Left kidney (tissue), 1 donor: ENCODE measurements at regions not wholly inside any gene's neighbourhood (a gene's known extent, or its start where the extent isn't known, plus 50 kb on each side); places are given as distances from the start of the nearest gene placed in this dataset.
"Not testable (repeated sequence)": the region's sequence is repeated elsewhere in the genome, so short reads cannot be mapped to it uniquely, and the experiment has no call there.

Experiments
- DNase-seq: peaks from one replicate; pipeline ENCODE4 v3.0.0-alpha.2; 2013

DNA sequence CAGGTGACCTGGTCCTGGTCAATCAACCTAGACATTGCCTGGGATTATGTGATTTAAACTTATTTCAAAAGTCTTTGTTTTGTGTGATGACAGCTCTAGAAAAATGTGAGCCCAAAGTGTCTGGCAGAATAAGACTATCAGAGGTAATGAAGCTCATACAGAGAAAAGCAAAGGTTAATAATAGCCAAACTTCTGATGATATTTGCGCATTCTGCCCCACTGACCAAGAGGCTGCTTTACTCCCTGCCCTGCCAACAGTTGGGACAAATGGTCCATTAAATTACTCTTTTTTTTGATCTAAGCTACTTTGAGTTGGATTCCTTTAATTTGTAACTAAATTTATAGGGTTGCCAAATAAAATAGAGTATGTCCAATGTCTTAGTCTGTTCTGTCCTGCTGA lies 911.2 kb downstream of the MCTP2 start:
- DNase-seq: no peak

DNA sequence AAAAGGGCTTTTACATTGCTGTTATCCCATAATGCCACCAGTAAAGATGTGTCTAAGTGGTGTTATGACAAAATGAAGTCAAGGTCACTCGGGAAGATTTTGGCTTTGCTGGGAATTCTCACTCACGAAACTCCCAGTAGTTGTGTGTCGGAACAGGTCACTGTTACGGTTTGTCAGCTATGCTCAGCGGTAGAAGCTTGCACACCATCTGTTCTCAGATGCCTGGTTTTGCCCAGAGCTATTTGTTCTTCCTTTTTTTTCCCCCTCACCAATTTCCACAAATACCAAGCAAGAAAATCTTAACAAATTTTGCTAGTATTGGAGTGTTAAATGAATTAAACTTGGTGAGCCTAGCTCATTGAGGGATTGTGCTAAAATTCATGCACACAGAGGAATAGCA lies 915.1 kb downstream of the MCTP2 start:
- no peak for DNase-seq

DNA sequence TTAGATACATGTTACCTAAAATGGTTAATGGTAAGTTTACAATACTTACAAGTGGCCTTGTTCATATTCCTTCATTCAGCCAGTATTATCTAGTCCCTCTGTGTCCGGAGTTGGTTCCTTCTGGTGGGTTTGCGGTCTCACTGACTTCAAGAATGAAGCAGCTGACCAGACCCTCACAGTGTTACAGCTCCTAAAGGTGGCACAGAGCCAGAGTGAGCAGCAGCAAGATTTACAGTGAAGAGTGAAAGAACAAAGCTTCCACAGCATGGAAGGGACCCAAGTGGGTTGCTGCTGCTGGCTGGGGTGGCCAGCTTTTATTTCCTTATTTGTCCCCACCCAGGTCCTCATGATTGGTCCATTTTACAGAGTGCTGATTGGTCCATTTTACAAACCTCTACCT lies 916.8 kb downstream of the MCTP2 start:
- no peak for DNase-seq

DNA sequence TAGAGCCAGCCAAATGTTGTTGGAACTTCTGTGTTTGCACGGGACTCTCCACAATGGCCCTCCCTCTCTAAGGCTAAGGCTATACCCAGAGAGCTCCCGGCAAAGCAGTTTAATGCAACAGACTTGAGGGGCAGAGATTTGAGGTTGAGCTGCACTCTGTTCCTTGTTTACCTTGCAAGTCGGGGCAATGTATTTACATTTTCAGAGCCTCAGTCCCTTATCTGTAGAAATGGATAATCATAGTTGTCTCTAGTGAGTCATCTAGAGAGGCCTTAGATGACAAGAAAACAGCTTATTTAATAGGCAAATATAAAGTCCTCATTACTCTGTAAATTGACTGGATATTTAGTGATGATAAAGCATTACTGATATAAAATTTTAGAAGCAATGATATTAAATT lies 917.7 kb downstream of the MCTP2 start:
- no peak for DNase-seq

DNA sequence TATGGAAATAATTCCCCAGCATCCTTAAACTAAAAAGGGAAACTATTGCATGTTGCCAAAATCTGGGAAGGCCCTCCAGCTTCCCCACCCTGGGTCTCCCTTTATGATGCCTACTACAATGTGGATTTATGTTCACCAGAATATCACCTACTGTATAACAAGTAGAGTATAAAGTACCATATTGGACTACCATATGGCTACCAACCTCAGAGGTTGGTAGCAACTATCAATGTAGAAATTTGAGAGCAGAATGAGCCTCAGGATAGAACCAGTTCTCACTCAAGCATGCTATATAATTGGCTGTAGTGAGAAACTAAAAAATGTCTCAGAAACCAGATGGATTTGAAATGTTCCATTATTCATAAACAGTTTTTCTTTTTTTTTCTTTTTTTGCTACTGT lies 918.4 kb downstream of the MCTP2 start:
- DNase-seq: no peak

DNA sequence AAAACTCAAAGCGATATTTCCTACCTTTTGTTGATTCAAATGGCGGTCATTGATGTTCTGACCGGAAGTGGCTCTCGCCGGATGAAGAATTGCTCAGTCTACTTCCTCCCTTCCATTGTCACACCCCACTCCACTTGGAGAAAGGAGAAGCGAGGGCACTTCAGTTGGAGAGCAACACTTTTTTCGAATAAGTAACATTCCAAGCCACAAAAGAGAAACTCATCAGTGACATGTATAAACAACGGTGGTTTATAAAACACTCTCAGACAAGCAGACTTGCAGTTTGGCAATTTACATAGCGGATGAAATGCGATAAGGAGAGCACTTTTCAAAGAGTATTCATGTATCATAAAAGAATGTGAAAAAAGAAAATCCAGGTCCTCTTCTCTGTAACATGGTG lies 919.1 kb downstream of the MCTP2 start:
- DNase-seq: no peak

DNA sequence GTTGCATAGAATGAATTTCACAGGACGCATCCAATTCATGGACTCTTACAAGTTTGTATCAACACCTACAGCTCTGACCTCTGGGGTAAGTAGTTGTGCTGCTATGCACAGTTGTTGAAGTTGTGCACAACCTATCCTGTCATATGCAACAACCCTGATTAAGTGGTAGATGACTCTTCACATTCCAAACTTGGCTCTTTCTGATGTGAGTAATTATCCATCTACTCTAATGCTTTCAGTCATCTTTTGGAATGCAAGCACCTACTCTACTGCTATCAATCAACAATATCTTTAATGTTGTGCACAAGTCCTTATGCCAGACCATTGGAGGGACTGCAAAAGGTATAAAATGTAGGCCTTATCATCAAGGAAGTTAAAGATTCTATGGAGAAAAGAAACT lies 921.4 kb downstream of the MCTP2 start:
- no peak for DNase-seq

DNA sequence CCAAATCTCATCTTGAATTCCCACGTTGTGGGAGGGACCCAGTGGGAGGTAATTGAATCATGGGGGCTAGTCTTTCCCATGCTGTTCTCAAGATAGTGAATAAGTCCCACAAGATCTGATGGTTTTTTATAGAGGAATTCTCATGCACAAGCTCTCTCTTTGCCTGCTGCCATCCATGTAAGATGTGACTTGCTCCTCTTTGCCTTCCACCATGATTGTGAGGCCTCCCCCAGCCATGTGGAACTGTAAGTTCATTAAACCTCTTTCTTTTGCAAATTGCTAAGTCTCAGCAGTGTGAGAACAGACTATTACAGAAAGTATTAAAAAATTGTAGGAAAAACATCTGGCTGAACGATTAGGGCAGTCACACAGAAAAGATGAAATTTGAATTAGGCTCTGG lies 921.8 kb downstream of the MCTP2 start:
- DNase-seq: not testable (repeated sequence)

DNA sequence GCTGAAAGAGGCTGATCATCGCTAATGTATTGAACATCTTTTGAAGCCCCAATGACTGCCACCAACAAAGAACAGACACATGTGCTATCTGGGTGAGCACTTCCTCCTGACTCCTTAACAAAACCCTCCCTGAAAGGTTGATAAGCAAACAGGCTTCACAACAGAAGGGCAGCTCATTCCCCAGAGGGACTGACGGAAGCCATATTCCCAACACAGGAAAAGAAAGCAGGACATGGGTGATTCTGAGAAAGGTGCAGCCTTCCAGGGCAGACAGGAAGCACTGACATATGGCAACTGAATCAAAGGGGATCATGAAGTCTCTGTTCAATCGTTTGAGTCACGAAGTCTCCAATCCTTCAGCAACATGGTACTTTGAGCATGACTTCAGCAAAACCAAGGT lies 929.0 kb downstream of the MCTP2 start:
- DNase-seq: no peak

DNA sequence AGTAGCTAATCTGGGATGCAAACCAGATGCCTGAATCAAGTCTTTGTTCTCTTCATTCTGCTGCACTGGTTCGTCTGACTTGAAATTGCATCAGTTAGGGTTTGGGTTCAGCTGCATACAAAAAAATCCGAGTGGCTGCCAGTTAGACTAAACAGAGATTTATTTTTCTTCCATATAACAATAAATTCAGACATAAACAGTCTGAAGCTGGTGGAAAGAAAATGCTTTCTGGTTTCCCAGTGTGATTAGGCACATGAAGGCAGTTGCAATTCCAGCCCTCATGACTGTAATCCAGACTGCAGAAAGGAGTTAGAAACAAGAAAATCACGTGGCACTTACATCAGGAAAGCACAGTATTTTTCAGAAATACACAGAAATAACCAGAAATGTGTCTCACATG lies 930.7 kb downstream of the MCTP2 start:
- no peak for DNase-seq

DNA sequence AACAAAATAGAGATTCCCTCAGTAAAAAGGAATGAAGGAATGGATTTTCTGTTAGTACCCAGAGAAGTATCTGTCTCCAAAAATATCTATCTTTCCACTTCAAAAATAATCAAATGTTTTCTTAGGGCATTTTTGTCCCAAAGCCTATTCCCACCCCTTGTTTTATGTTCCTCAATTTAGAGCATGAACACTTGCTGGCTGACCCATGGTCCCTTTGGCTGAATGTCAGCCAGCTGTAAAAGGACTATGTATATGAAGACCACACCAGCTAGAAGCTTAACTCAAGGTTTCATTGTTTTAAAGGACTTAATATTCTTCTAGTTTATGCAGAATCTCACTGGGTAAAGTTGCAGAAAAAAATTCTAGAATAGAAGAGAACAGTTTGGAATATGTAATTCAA lies 931.2 kb downstream of the MCTP2 start:
- no peak for DNase-seq

DNA sequence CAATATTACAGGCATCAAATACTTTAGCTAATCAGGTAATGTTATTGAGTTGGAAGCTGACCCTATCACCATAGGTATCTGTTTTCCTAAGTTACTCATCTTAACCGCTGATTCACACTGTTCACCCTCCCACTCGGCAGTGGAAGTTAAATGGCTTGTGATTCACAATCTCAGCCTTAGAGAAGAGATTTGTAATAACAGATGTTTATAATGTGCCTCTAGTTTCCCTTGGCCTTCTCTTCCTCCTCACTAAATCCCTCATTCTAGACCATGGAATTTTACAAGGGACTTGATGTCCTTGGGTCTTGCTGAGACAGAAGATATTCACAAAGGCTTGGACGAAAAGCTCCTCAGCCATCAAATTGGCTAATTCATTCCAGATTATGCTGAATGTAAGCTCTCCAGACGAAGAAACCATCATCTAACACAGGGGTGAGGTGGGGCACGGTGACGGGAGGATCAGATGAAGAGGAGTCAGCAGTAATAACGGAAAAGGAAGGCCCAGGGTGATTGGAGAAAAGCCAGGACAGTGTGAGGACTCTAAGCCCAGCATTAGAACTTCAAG lies 931.7 kb downstream of the MCTP2 start:
- DNase-seq: no peak

DNA sequence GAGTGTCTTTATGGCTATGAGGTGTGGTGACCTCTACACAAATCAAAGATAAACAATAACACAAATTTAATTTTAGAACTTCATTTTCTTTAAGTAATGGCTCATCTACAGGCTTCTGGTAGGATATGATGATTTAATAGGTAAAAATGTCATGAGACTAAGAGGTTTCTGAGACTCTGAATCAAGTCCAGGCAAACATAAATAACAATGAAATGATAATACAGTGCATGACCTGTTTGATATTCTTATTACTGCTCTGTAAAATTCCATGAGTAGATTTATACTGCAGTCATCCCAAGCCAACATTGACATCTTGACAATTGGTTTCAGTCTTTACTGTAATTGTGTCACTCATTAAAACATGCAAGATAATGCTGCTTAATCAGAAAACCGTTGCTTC lies 936.8 kb downstream of the MCTP2 start:
- DNase-seq: no peak

DNA sequence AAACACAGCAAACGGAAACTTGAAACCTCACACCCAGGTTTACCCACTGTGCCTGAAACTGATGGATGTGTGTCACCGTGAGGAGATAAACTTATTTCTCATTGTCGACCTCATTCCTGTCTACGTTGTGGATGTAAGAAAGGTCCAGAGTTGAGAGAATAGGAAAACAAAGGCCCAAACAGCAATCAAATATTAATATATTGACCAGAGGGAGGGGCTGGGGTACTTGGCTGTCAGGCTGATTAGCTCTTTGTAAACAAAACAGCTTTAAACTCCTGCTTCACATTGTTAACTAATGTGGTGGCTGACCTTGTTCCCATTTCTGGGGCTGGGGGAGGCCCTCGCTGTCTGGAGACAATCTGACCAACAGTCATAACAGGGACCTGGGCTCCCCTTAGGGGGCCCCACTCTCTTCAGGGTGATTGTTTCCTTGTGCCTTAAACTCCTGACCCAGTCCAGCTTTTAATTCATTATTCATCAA lies 937.6 kb downstream of the MCTP2 start:
- peak; percentile 57 for DNase-seq

DNA sequence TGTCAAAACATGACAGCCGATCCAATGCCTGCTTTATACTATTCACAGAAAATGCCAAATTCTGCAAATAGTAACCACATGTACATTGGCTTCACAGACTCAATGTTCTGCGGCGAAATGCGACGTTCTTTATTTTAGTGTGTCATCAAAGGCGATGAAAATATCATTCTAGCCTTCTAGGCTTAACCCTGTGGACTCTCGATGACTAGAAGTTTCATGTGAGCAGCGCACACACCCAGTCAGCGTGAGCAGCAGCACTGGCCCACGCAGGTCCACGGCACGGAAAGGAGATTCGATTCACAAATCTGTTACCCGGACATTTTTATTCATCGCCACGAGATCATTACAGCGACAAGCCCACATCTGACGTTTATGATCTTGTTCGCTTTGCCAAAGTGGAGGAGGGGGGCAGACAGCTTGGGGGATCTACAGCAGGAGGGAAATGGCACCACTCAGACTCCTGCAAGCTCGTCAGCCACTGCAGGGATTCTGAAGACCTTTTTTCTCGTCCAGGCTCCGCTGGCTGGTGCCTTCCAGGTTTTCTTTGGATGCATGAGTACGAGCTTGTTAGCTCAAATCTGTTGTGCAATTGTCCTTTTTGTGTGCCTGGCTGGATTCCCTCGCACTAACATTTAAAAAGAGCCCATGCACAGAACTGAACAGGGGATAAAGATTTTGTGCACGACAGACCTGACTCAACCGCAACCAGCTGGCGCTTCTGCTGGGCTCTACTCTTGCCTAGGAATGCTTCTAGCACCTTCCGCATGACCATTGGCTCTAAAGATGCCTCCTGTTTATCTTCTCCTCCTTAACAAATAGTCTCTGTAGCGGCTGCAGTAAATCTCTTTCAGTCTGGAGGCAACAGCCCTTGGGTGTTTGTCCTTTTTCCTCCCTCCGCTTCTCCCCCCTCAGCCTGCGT lies 938.4 kb downstream of the MCTP2 start:
- peak; percentile 53 for DNase-seq

DNA sequence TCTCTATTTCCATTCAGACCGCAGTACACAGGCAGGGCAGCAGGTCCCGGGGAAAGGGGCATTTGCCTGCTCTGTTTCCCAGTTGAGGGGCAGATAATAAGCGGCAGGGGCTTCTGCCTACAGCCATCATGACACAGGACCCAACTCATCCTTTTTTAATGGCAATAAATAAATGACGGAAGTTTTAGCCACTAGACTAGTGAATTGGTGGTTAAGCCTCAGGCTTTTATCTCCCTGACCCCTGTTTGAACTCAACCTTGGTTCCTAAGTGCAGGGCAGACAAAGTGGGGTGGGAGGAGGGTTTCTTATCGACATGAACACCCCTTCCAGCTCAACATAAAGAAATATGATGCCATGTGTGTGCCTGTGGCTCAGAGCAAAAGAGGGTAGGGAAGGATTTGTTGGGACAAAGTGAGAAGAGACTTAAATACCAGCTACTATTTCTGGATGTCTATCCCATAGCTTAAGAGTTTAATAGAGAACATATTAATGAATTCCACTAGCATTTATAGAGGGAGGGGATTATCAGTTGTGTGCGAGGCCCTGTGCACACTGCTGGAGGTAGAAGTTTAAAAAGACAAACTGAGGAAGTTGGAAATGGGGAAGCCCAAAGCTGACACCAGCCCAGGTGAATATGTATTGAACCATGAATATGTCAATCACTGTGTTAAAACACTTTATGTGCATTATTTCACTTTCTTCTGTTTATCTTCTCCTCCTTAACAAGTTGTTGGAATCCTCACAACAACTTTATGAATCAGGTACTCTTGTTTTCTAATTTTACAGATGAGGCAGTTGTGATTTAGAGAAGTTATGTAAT lies 939.4 kb downstream of the MCTP2 start:
- DNase-seq: no peak

DNA sequence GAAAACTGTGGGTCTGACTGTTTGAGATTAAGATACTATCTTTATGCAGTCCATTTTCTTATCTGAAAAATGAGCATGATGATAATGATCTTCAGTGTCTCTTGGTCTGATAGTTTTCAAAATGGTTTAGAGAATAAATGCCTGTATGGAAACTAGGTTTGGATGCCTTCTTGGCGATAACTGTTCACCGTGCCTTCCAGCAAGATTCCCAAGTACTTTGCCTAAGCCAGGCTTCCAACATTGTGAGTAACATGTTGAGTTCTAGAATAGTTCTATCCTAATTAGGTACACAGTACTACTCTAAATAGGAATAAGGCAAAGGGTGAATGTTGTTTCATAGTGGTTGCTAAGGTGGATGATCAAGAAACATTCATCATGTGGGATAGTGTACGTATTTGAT lies 940.2 kb downstream of the MCTP2 start:
- no peak for DNase-seq

DNA sequence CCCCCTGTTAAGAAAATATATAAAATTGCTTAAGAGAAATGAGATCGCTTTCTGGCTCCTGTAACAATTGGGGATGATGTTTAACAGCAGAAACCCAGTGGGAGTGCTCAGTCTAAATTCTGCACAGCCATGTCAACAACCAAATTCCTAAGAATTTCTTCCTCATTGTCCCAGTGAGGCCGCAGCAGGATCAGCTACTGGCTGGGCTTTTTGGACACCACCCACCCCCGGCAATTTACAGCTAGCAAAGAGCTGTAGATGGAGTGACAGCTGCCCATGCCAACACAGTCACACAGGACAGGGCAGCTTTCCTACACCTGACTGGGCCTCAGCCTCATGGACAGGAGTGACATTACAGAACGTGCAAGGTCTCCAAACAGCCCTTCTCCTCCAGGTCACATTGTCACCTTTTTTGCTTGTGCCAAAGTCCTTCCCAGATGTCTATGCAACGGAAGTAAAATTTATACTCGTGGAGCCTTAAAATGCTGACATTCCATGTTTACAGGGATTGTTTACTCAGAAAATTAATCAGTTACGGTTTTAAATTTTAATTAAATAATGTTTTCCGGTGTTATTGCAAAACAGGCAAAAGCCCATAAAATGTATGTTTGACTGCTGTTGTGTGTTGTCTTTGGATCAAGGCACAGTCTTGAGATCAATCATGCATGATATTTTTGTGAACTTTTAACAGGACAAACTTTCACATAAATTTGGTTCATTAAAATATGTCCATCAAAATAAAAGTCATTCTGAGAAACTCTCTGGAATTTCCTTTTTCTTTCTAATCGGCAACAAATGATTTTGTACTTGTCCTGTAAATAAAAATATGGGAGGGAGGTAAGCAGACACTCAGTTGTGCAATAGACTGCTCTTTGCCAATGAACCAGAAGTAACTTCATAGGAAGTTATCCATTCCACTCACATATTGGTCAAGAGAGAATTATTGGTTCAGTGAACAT lies 943.2 kb downstream of the MCTP2 start:
- peak; percentile 76 for DNase-seq

DNA sequence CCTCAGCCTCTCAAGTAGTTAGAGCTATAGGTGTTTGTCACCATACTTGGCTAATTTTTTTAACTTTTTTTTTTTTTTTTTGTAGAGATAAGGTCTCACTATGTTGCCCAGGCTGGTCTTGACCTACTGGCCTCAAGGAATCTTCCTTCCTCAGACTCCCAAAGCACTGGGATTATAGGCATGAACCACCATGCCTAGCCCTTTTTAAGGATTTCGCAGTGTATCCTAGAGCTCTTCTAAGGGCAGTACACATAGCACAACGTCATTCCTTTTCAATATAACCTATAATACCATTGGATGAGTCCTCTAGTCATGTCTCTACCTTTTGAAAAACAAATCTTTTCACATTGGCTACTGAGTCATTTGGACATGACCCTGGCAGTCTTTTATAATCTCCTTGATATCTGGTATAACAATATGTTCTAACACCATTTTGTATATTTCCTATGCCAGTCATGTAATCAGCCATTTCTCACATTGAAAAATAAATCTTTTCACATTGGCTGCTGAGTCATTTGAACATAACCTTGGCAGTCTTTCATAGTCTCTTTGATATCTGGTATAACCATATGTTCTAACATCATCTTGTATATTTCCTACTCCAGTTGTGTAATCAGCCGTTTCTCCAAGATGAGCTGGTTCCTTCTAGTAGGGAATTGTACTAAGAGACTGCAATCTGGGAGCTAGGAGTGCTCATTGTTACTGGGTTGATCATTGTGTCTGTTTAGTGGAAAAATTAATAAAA lies 944.7 kb downstream of the MCTP2 start:
- DNase-seq: no peak

DNA sequence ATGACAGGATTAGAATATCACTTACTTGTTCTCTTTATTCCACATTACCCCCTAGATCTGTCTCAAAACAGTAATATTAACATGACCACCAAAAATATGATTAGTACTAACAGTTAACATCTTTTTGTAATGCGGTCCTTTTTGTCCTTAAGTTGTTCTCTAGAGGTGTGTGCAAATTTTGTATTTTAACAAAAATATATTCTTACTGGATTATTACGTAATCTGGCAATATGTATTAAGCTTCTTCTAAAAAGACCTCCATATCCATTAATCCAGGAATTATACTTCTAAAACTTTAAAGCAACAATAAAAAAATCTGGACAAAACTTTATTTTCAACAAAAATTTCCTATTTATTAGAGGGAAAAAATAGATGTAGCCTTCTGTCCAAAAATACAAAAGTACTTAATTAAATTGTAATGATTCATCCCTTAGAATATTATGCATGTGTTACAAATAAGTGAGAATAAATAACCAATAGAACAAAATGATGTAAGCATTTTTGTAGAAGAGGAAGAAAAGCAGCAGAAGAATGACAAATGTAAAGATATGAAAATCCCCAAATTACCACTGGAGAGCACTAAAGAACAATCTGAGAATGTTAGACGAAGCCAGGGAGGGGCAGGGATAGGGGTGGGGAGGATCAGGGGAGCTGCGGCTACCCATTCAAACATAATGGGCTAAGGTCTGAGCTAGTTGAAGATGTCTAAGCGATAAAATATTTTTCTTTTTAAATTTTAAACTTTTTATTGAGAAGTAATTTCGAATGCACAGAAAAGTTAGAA lies 945.6 kb downstream of the MCTP2 start:
- no peak for DNase-seq
